Fibroblast of pulmonary artery (primary cell): ENCODE measurements at regions not wholly inside any gene's neighbourhood (a gene's known extent, or its start where the extent isn't known, plus 50 kb on each side); places are given as distances from the start of the nearest gene placed in this dataset.

Experiments used
- DNase-seq: peaks from one replicate; pipeline ENCODE4 v3.0.0-alpha.2; 2010; ENCODE audit warnings: low read depth
- H3K4me3 ChIP-seq: replicated peaks from 2 replicates; pipeline ENCODE4 v1.5.1; 2011; ENCODE audit warnings: low read depth, mild to moderate bottlenecking, control low read depth, low read length, moderate library complexity
- TF ChIP-seq, protein P1 (sequence below): IDR thresholded peaks from 2 replicates; pipeline ENCODE4 v1.5.1; 2011; ENCODE audit warnings: mild to moderate bottlenecking, control low read depth, low read length, inconsistent platforms; ENCODE audit errors: missing control alignments

DNA sequence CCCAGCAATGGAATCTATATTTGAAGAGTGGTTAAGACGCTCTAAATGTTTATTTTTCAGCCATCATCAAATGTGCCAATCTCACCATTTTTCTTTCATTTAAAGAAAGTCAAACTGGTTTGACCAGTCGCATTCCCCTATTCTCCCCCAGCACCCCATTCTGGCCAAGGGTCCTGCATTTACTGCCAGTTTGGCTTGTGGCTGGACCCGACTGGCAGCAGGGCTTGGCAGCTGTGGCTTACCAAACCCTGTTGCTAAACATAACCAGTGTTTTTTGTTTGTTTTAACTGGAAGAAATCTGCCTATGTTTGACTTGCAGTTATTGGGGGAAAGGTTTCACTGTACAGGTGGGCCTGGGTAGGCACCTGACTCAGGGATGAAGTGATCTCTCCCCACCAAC, 116.3 kb downstream of the CYP26A1 start:
- no peak overlapping the region for H3K4me3 ChIP-seq
- no peak for DNase-seq
- TF ChIP-seq, protein P1, sequence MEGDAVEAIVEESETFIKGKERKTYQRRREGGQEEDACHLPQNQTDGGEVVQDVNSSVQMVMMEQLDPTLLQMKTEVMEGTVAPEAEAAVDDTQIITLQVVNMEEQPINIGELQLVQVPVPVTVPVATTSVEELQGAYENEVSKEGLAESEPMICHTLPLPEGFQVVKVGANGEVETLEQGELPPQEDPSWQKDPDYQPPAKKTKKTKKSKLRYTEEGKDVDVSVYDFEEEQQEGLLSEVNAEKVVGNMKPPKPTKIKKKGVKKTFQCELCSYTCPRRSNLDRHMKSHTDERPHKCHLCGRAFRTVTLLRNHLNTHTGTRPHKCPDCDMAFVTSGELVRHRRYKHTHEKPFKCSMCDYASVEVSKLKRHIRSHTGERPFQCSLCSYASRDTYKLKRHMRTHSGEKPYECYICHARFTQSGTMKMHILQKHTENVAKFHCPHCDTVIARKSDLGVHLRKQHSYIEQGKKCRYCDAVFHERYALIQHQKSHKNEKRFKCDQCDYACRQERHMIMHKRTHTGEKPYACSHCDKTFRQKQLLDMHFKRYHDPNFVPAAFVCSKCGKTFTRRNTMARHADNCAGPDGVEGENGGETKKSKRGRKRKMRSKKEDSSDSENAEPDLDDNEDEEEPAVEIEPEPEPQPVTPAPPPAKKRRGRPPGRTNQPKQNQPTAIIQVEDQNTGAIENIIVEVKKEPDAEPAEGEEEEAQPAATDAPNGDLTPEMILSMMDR, result no peak

DNA sequence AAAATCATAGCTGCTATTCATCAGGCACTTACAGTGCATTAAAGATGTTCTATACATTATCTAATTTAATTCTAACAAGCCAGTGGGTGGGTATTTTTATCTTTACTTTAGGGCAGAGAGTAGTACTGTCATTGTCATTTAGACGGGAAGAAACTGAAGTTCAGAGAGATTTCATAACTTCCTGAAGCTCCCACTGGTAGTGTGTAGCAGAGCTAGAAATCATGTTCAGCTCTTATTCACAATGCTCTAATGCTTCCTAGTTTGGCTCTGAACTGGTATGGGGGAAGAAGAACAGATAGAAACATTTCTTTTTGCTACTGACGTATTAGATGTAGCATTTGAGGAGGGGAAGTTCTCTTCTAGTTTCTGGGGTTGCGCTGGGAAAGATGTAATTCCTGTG, 116.7 kb downstream of the CYP26A1 start:
- no peak for DNase-seq
- TF ChIP-seq, protein P1, result no peak
- no peak overlapping the region for H3K4me3 ChIP-seq

DNA sequence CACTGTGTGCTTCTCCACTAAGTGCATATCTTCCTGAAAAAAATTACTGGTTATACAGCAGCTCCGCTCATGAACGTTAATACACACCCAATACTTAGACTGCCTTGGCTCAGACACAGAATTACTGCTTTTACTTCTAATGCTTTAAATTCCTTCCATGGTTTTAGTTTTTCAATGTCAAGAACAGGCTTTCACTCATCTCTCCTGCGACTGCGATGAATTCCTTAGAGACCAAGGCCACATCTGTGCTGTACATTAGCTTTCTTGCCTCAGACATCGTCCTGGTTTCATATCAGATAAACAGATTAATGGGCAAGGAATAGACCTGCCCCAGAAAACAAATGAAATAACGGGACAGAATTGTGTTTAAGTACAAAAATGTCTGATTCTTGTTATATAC, 120.2 kb downstream of the CYP26A1 start:
- H3K4me3 ChIP-seq, result no peak overlapping the region
- DNase-seq, result no peak

DNA sequence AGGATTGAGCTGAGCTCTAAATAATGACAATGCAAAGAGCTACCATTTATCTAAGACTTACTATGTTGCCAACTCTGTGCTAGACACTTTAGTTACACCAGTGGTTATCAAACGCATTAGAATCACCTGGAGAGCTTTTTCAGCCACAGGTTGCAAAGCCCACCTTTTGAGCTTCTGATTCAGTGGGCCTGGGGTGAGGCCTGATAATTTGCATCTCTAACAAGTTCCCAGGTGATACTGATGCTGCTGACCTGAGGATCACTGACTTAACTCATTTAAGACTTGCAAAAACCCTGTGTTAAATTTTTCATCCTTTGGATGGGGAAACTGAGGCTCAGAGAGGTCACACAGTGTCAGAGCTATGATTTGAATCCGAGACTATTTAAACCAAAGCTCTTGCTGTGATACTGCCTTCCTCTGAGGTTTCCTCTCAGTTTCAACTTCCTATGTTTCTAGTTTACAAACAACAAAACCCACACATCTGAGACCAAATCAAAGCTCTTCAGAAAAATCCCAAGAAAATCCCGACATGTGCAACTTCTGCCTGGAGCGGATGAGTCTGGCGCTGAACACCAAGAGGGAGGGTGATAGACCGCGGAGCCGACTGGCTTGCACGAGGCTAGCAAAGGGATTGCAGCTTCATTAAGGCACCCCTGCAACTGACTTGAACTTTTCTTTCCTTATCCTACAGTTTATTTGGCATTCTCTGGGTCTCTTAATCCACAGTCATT, 124.9 kb downstream of the CYP26A1 start:
- DNase-seq, result peak; percentile 42
- TF ChIP-seq, protein P1, result no peak
- peak overlapping the region; percentile 51 for H3K4me3 ChIP-seq

More for the DNA sequence above, 120.2 kb downstream of the CYP26A1 start:
- TF ChIP-seq, protein P1, result no peak

DNA sequence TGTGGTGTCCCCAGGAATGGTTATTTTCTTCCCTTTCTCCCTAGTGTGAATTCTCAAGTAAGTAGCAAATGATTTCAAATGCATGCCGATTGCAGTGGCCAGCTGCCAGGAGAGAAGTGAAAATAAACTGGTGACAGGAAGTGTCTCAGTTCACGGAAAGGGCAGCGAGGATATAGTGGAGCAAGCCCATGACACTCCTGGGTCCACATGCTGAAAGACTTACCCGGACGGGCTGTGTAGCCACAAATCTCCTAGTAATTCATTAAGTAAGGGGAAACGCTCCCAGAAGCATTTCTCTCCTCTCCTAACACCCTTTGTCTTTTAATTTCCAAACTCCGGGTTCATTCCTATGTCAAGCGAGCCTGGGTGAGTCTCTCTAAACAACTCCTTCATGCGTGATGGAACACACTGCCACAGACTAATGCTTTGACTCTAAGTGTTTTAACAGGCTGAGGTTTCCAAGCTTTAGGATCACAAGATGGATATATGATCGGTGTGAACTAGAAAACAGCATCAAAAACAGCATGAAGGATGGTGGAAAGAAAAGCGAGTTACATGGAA, 125.6 kb downstream of the CYP26A1 start:
- peak; percentile 38 for DNase-seq
- peak overlapping the region; percentile 51 for H3K4me3 ChIP-seq
- TF ChIP-seq, protein P1, result no peak

DNA sequence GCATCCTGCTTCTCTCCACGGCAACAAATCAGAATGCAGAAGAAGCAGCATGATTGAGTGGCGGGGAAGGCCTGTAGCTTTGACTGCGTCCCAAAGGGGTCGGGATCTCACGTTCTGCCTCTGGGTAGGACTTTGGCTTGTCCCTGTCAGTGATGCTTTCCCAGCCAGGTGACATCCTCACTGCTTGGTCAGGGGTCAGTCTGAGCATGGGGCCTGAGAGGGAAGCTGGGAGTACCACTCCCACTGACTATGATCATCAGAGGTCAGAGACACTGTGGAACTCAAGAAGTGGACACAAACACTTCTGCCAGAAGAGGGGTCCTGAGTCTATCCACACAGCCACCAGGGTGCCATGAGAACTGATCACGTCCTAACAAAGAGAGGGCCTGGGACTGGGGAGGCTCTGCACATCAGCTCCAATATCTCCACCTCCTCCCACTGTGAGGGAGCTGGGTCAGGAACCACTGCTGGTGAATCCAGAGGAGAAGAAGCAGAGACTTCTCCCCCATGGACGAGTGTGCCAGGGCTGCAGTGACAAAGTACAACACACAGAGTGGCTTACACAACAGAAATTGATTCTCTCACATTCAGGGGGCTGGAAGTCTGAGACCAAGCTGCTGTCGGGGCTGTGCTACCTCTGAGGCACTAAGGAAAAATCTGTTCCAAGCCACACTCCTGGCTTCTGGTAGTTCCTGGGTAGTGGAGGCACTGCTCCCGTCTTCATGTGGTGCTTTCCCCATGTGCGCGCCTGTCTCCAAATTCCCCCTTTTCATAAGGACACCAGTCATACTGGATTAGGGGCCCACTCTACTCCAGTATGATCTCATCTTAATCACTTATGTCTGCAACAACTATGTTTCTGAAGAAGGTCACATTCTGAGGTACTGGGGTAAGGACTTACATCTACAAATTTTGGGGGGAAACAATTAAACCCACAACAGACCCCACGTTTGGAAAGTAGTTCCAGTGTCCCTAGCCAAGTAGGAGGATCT, 131.1 kb downstream of the CYP26A1 start:
- H3K4me3 ChIP-seq, result no peak overlapping the region
- TF ChIP-seq, protein P1, result no peak
- no peak for DNase-seq
